Smooth muscle cell of the brain vasculature (primary cell): ENCODE measurements at regions not wholly inside any gene's neighbourhood (a gene's known extent, or its start where the extent isn't known, plus 50 kb on each side); places are given as distances from the start of the nearest gene placed in this dataset.
A peak's percentile ranks its signal among the peaks of the same experiment; 100 is the strongest.

Experiments used
- DNase-seq: peaks from one replicate; pipeline ENCODE4 v3.0.0-alpha.2; 2012; ENCODE audit warnings: low read depth, low spot score

DNA sequence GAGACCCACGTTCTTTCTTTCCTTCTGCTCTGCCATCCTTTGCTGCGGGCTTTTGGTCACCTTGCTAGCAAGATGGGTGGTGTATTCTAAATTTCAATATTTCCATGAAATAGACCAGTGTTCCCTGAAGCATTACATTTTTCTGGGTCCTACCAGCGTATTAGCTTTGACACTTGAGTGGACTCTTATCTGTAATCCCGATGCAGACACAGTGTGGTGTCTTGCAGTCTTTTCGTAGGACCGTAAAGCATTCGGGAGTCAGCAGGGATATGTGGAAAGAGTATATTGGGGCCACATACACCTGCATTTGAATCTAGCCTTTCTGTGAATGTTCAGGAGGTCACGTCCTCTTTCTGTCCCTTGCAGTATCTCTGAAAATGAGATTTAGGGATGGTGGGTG lies 124.7 kb upstream of the CPEB4 start:
- no peak for DNase-seq

- peak; percentile 86 for DNase-seq
These were observed 123.7 kb upstream of the CPEB4 start for GRCh38 chr5:173764332-173765028.

GRCh38 chr5:173765029-173765644 lies 123.0 kb upstream of the CPEB4 start:
- no peak for DNase-seq

DNA sequence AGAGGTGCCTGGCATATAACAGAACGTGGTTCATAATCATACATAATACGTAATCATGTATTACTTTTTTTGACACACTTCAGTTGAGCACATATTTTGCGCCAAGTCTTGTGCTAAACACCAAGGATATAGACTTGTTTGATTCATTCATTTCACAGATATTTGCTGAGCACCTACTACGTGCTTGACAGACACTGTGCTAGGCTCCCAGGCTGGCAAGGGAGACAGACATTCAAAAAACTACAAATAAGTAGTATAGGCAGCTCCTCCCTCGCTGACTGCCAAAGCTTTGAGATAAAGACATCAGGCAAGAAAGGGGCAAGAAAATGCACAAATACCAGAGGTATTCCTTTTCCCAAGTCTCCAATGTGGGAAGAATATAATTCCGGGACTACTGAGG lies 122.5 kb upstream of the CPEB4 start:
- DNase-seq: no peak

DNA sequence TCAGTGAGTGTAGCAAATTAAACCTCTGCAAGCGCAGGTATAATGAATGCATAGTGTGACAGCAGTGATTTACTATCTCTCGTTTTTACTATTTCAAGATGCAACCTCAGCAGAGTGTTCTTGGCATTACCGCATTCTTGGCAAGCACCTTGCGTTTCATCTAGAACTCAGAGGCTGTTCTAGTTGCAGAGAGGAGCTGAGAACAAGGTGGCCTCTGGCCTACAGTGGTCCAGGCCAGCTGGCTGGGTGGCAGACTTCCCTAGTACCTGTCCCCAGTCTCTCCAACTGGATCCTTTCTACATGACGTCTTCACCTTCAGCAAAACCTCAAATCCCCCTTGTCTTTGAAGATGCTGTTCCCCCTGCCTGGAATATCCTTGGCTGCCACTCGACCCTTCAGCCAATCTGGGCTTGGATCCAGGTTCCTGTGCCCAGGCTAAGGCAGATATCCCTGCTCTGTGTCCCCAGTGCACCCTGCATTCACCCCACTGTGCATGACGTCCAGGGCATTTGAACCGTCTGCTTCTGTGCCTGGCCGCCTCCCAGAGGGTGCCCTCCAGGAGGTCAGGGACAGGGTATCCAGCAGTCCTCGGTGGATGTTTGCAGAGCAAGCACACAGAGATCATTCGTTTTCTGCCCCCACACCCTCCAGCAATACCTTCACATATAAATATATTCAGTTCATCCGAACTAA lies 120.4 kb upstream of the CPEB4 start:
- DNase-seq: no peak

- DNase-seq: no peak
These were observed 119.8 kb upstream of the CPEB4 start for GRCh38 chr5:173768267-173768806.

DNA sequence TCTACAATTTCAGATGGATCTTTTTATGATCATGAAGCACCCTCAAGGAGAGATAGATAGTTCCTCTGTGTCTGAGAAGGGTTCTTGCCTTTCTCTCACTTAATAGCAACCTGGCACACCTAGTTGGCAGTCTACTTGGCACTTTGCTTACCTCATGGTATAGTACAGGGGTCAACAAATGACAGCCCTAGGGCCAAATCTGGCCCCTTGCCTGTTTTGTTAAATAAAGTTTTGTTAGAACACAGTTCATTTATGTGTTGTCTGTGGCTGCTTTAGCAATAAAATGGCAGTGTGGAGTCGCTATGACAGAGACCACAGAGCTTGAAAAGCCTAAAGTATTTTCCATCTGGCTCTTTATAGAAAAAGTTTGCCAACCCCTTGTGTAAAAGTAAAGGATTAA lies 119.3 kb upstream of the CPEB4 start:
- DNase-seq: no peak

DNA sequence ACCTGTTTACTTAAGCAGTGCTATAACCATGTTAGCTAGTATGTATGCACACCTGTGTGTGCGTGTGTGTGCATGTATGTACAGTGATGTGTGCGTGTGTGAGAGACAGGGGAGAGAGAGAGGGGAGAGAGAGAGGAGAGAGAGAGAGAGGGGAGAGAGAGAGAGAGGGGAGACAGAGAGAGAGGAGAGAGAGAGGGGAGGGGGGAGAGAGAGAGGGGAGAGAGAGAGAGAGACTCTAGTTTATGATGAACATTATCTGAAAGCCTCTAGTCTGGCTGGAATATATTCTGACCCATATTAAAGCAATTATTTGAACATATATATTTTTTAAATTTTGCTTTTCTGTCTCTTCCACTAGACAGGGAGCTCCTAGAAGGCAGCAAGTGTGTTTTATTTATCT lies 117.5 kb upstream of the CPEB4 start:
- no peak for DNase-seq

DNA sequence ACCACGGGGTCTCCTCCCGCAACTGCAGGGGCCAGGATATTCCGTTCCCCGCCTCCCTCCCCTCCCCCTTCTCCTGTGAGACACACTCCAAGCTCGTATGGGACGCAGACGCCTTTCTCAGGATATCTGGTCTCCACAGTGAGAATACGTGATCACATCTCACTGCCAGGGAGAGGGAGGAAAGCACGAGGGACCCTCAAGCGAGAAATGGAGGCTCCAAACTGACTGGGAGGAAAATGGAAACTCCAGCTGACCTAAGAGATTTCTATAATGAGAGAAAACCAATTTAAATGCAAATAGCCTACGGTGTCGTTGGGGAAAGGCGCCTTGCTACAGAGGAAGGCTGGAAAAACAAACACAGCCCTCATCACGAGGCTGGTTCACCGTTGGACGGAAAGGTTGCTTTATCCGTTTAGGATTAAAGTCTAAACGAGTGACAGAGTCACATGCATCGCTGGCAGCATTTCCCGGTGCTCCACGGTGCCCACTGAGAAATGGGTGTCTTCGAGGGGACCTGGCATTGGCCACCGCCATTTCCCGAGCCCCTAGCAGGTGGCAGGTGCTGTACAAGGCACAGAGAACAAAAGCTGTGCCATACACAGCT lies 116.9 kb upstream of the CPEB4 start:
- no peak for DNase-seq

DNA sequence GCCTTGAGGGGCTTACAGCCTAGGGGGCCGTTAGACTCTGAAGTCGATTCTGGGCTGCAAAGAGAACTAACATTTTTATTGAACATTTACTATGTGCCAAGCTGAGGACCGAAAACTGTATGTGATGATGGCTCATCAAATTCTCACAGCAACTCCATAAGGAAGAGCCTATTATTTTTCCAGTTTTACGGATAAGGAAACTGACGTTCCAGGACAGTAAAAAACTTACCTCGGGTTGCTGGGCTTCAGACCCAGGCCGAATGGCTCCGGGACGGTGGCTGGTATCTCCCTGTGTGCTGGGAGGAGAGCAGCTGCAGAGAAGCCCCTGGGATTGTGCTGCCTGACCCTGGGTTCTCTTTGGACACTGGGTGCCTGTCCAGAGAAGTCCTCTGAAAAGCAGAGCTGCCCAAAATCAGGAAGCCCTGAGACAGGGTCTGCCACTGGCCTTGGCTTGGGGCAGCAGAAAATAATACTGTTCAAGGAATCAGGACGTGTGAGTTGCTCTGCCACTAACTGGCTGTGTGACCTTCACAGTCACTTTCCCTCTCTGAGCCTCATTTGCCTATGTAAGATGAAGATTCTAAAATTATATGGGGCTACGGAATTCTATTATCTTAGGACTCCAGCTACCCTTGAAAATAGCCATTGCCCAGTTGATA lies 116.3 kb upstream of the CPEB4 start:
- DNase-seq: no peak

- DNase-seq: no peak
These were observed 115.6 kb upstream of the CPEB4 start for GRCh38 chr5:173772384-173773059.

DNA sequence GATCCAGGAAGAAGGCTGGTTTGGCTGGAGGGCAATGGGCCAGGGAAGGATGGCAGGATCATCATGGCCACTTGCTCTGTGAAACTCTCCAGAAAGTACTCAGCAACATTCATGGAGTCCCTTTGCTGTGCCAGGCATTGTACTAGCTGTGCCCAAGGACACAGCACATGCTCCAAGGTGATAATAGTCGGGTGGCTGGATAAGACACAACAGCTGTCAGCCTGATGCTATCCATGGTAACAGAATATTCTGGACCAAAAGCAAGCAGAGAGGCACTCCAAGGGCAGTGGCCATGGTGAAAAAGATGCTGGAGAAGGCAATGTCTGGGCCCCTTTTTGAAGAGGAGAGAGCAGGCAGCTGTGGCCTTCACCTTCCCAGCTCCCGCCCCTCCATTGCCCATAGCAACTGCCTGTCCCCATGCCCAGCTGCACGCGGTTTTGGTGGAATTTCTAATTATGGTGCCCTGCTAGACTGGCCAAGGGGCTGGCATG lies 113.8 kb upstream of the CPEB4 start:
- no peak for DNase-seq

DNA sequence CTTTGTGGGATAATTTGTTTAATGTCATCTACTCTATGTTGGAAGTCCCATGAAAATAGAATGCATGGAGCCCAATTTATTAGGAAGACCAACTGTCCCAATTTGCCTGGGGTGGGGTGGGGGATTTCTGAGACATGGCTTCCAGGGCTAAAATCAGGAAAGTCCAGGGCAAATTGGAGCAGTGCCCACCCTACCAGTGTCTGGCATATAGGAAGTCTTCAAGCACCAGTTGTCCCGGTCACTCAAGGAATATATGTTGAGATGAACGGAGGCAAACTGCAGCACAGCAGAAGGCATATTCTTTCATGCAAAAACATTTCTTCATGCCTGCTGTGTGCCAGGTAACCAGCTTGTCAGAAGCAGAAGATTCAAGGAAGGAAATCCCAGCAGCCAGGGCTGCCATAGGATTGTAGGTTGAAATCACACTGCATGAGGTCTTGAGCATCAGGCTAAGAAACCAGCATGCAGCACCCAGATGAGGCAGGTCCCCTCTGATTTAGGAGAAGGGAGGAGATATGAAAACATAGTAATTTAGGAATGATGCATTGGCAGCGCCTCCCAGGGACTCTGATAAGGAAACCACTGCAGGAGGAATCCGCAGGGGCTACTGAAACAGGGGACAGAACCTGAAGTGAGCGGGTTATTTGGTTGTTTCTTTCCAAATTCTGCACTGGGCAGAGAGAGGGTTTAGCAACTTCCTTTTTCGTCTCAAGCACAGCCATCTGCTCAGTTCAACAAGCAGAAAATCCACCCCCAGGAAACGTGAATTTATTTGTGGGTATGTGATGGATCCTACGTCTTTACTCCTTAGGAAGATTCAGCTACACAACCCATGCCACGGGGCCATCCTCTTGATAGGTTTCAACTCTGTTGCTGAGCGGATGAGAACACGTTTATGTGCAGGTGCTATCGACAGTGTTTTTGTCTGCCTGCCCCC lies 112.6 kb upstream of the CPEB4 start:
- DNase-seq: no peak

- no peak for DNase-seq
These were observed 111.0 kb upstream of the CPEB4 start for GRCh38 chr5:173777149-173777548.

DNA sequence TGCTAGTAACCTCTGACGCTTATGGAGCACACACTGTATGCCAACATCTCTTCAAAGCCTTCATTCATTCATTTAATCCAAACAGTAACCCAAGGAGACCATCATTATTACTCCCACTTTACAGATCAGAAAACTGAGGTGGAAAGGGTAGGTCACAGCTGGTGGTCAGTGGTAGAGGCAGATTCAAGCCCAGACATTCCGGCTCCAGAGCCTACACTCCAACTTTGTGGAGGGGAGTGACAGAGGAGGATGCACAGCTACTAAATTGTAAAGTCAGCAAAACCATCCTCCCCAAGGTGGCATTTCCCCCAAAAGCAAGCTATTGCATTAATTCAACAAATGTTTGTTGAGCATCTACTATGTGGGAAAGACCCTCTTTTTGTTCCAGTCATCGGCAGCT lies 110.5 kb upstream of the CPEB4 start:
- DNase-seq: no peak

GRCh38 chr5:173778152-173778782 lies 109.9 kb upstream of the CPEB4 start:
- no peak for DNase-seq

GRCh38 chr5:173778784-173779304 lies 109.3 kb upstream of the CPEB4 start:
- DNase-seq: no peak

DNA sequence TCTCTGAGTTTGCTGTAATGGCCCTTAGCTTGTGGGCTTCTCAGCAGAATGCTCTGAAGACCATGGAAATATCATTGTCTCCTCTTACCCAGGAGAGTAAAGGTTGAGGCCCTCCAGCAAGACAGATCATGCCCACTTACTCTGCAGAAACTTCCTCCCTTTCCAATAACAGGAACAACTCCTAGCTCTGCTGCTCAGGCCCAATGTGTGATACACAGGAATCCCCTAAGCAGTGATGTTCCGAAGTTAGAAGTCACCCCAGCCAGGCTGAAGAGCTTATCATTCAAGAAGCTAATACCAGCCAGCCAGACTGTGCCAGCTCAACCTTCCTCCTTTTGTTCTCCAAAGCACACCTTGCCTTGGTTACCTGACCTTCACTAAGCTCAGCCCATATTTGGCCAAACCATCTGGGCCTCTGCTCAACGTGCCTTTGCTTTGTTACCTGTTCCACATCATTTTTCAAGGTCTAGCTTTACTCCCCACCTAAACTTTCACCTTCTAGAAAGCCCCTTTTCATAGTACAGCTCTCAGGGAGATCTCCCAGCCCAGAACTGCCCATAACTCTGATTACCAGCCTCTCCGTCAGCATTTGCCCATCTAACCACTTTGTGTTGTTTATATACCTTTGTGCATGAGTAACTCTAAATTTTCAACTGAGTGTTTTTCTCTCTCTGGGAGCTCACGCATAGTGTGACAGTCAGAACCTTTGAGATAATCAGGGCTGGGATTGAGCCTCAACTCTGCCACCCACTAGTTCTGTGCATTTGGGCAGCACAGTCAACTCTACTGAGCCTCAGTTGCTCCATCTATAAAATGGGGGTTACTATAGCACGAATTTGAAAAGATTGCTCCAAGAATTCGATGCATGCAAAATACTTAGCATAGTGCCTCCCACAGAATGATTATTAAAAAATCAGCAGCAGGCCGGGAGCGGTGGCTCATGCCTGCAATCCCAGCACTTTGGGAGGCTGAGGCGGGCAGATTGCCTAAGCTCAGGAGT lies 107.6 kb upstream of the CPEB4 start:
- no peak for DNase-seq
